Inflammatory macrophage treated with lipopolysaccharide for 4 hours (primary cell): ENCODE measurements at regions not wholly inside any gene's neighbourhood (a gene's known extent, or its start where the extent isn't known, plus 50 kb on each side); places are given as distances from the start of the nearest gene placed in this dataset.

Source experiments
- DNase-seq: peaks from one replicate; pipeline ENCODE4 v3.0.0-alpha.2; 2020

DNA sequence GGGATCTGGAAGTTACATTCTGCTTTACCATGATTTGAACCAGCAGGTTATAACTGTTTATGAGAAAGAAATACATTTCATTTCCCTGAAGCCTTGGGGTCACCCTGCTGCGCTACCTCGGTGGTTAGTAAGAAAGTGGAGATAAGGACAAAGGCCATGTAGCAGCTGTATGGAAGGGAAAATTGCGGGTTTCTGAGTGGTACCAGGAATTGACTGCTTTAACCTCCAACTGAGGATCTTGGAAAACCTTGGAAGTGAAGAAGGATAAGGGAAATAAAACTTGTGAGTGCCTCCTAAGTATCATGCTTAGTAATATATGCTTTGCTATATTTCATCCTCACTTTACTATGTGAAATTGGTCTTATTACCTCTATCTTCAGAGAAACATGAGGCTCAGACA is 76.1 kb upstream of the GAP43 start:
- no peak for DNase-seq

DNA sequence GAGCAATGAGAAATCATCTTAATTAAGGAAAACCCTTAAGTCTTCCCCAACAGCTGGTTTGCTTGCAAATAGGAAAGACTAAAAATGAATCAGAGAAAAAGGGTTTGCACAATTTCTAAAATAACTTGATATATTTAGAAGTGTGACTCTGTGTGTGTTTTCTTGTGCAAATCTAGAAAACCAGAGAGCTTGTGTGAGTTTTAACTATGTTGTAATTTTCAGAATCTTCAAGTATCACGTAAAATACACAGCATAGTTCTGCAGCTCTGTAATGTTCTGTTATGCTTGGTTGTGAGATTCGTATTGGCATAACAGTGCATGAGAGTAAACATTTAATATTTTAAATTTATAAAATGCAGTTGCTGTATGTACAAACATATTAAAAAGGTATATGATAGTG is 74.7 kb upstream of the GAP43 start:
- DNase-seq, result no peak

DNA sequence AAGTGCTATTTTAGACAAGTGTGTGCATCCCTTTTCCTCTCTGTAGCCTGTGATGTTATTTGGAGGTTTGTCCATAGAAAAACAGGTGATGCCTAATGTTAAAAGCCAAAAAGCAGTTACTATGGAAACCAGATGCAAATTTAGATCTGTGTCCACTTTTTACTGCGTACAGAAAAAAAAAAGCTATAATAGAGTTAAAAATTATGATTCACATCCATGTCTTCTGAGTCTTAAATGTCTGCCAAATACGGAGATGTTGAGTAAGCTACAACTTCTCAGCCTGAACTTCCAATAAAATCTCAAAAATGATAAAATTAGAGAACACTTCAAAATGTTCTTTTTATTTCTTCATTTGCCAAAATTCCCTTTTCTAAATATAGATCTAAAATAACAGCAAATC is 74.2 kb upstream of the GAP43 start:
- no peak for DNase-seq

DNA sequence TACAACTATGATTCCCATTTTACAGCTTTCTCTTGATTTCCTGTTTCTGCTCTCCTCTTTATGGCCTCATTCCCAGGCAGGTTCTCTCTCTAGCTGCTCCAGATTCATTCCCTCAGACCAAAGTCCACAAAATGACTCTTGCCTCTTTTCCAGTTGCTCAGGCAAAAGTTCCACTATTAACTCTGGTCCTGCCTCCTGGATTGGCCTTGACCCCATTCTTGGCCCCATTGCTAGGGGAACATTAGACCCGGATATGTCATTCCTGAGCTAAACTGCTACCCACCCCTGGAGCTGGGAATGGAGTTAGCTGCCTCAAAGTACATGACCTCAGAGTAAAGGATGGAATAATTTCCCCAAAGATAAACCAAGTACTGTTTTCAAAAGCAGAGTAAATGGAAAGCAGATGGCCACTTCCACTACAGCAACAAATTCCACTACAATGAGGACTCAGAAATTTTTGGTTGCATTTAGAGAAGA is 73.0 kb upstream of the GAP43 start:
- DNase-seq, result no peak

DNA sequence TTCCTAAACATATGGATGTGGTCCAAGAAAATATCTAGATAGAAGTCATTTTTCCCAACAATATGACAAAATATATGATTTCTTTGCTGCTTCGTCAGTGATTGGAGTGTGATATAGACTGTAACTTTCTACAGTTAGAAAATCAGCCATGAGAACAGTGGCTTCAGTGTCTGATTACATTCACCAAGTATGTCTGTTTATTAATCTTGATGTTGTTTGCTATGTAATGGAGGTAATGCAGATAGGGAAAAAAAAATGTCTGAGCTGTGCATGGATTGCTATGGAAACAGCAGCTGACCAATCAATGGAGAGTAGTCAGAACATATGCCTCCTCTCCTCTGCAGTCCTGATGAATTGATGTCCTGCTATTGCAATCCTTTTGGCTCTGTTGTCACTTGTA is 72.3 kb upstream of the GAP43 start:
- no peak for DNase-seq

DNA sequence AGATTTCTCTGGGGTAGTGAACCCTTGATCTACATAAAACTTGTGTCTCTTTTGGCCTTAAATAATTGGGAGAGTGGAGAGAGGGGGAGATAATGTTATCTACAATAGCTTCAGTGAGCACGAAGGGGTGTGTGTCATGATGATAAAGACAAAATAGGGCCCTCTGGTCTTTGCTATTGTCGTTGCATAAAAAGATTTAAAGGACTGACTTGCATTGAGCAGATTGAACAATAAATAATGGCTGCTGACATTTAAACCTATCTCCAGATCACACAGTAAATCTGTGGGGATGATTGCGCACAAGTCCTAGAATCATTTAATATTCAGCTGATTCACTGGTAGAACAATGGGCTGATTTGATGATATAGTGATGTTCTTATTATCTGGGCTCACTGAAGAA is 71.3 kb upstream of the GAP43 start:
- no peak for DNase-seq

DNA sequence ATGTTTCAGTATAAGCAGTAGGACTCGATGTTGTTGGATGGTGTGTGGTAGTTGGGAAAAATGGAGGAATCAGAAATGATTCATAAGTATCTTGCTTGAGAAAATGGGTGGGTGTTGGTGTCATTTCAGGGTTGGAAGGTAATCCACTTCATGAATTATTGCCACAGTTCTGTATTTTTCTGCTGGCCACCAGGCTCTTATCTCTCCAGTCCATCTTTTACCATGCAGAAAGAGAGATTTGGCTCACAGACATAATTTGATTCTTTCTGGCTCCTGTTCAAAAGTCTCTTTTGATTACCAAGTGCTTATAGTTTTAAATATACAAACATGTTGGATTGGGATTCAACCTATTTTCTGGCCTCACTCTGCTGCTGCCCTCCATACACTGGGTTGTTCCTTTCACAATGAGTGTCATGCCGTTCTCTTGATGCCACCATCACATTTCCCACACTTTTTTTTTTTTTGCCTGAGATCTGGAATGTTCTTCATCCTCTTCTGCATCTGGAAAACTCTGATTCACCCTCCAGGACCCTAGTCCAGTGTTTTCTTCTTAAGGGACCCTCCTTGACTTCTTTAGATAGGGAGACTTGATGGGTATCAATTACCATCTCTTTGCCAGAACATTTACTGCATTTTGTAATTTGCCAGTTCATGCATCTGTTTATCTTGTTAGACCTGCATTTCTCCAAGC is 69.4 kb upstream of the GAP43 start:
- DNase-seq, result no peak

DNA sequence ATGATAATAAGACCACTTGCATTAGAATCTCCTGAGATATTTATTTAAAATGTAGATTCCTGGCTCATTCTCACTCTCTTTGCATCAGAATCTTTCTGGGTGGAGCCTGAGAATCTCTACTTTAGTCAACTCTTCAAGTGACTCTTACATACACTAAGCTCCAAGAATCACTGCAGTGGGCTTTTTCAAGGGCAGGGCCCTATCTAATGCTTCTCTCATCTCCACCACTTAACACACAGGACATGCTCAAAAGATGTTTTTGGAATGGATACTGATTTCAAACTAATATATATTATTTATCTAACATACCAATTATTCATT is 68.9 kb upstream of the GAP43 start:
- no peak for DNase-seq

DNA sequence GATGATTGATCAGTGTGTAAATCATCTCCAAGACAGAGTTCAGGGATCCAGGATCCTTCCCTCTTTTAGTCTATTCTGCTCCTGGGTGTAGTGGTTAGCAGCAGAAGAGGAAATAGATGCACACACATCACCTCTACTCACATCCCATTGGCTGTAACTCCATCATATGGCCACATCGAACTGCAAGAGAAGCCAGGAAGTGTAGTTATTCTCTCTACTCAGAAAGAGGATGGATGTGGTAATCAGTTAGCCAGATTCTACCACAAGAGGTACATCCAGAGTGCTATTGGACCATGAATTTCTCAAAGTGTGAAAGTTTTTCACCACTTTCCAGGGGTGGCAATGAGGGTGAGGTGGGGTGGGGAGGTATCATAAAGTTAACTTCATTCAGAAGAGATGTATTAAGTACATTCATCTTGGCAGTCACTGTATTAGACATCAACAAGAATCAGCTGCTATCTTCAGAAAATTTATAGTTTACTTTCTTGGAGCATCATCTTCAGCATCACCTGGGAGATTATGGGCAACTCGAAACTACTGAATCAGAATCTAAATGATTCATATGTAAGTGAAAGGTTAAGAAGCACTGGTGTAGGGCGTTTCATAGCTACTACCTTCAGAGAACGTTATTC is 60.6 kb upstream of the GAP43 start:
- DNase-seq, result no peak

DNA sequence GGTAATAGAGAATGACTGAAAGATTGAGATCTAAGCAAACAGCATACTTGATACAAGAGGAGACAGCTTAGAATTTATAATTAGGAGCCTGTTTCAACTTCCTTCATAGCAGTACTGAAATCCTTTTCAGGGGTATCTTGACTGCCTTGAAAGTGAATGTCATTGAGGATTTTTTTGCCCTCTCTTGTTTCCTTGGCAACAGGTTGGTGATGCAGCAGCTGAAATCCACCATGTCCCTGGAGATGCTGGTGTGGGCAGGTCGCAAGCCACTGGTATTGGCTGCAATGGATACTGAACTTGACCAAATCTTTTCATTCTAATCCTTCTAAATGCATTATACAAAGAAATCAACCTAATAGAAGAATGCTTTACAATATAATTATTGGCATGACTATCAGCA is 59.3 kb upstream of the GAP43 start:
- no peak for DNase-seq

DNA sequence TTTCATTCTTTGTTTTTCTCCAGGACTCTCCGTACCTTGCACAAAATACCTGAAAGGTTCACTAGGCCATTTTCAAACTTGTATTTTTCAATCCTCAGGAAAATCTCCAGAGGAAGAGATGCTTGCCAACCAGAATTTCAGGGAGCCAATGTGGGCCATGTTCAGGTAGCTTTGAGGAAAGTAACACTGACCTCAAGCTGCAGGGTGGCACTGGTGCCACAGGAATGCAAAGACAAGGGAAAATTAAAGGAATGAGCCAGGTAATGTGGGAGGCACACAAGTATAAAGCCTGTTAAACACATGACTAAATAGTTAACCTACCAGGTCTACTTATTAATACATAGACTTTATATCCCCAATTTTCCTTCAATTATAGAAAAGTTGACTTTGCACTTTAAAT is 51.9 kb upstream of the GAP43 start:
- no peak for DNase-seq
